BE2C (cell line): ENCODE measurements at regions not wholly inside any gene's neighbourhood (a gene's known extent, or its start where the extent isn't known, plus 50 kb on each side); places are given as distances from the start of the nearest gene placed in this dataset.

Experiments
- DNase-seq: peaks from one replicate; pipeline ENCODE4 v3.0.0-alpha.2; 2020
- H3K27me3 ChIP-seq: fragments of 250-450 bp; sonication (Bioruptor Pico); 2 replicates; pipeline ENCODE4 v1.5.1; 2020; ENCODE audit warnings: mild to moderate bottlenecking
- H3K36me3 ChIP-seq: fragments of 250-450 bp; sonication (Bioruptor Pico); 2 replicates; pipeline ENCODE4 v1.5.1; 2020; ENCODE audit warnings: mild to moderate bottlenecking
- H3K4me1 ChIP-seq: fragments of 250-450 bp; sonication (Bioruptor Pico); 2 replicates; pipeline ENCODE4 v1.5.1; 2020
- H3K4me3 ChIP-seq: 2 replicates; pipeline ENCODE4 v1.5.1; 2011; ENCODE audit warnings: low read depth, low read length
- H3K9me3 ChIP-seq: fragments of 250-450 bp; sonication (Bioruptor Pico); 2 replicates; pipeline ENCODE4 v1.5.1; 2020
- CTCF ChIP-seq: IDR thresholded peaks from 2 replicates; pipeline ENCODE4 v1.5.1; 2012; ENCODE audit warnings: mild to moderate bottlenecking, low read depth, low read length

GRCh38 chr6:125474061-125474460 is 172.3 kb upstream of the HDDC2 start:
- TF ChIP-seq CTCF: no peak
- H3K36me3 ChIP-seq: no peaks in the 10 kb centered on the region
- H3K9me3 ChIP-seq: no peaks in the 10 kb centered on the region

GRCh38 chr6:125477156-125477555 is 175.4 kb upstream of the HDDC2 start:
- H3K36me3 ChIP-seq: no peaks in the 10 kb centered on the region
- no peaks in the 10 kb centered on the region for H3K27me3 ChIP-seq
- H3K4me3 ChIP-seq: no peak overlapping the region
- DNase-seq: no peak
- H3K9me3 ChIP-seq: no peaks in the 10 kb centered on the region
- no peak for TF ChIP-seq CTCF
- no peaks in the 10 kb centered on the region for H3K4me1 ChIP-seq

More at GRCh38 chr6:125474061-125474460, 172.3 kb upstream of the HDDC2 start:
- 0 out of 2 replicates have a peak, but pooled peaks cover 3% of the 10 kb centered on the region for H3K27me3 ChIP-seq
- H3K4me3 ChIP-seq: no peak overlapping the region
- H3K4me1 ChIP-seq: no peaks in the 10 kb centered on the region
- no peak for DNase-seq

GRCh38 chr6:125477844-125478243 is 176.1 kb upstream of the HDDC2 start:
- DNase-seq: no peak

GRCh38 chr6:125480146-125480545 is 178.4 kb upstream of the HDDC2 start:
- no peak for TF ChIP-seq CTCF

More at GRCh38 chr6:125477844-125478243, 176.1 kb upstream of the HDDC2 start:
- Histone ChIP-seq H3K36me3 (no peaks in the 10 kb centered on the region), H3K27me3 (no peaks in the 10 kb centered on the region), H3K9me3 (no peaks in the 10 kb centered on the region), H3K4me3 (no peak overlapping the region), H3K4me1 (no peaks in the 10 kb centered on the region)
- no peak for TF ChIP-seq CTCF

GRCh38 chr6:125480571-125480970 is 178.8 kb upstream of the HDDC2 start:
- no peak for DNase-seq
- H3K27me3 ChIP-seq: no peaks in the 10 kb centered on the region; the same call in 1 of the 2 replicates

More at GRCh38 chr6:125480146-125480545, 178.4 kb upstream of the HDDC2 start:
- DNase-seq: no peak
- H3K9me3 ChIP-seq: no peaks in the 10 kb centered on the region
- H3K36me3 ChIP-seq: no peaks in the 10 kb centered on the region
- no peaks in the 10 kb centered on the region for H3K4me1 ChIP-seq
- H3K4me3 ChIP-seq: no peak overlapping the region
- no peaks in the 10 kb centered on the region; the same call in 1 of the 2 replicates for H3K27me3 ChIP-seq

More at GRCh38 chr6:125480571-125480970, 178.8 kb upstream of the HDDC2 start:
- Histone ChIP-seq H3K36me3 (no peaks in the 10 kb centered on the region), H3K4me1 (no peaks in the 10 kb centered on the region), H3K9me3 (no peaks in the 10 kb centered on the region), H3K4me3 (no peak overlapping the region)
- no peak for TF ChIP-seq CTCF
